Fibroblast of villous mesenchyme (primary cell): ENCODE measurements at regions not wholly inside any gene's neighbourhood (a gene's known extent, or its start where the extent isn't known, plus 50 kb on each side); places are given as distances from the start of the nearest gene placed in this dataset.

Source experiments
- DNase-seq: peaks from one replicate; pipeline ENCODE4 v3.0.0-alpha.2; 2010; ENCODE audit warnings: low read depth
- H3K4me3 ChIP-seq: 2 replicates; pipeline ENCODE4 v1.5.1; 2011; ENCODE audit warnings: low read depth, mild to moderate bottlenecking, low read length
- TF ChIP-seq, protein P1 (sequence below): IDR thresholded peaks from 2 replicates; pipeline ENCODE4 v1.5.1; 2012; ENCODE audit warnings: low read depth, mild to moderate bottlenecking, low read length; ENCODE audit not compliant: insufficient read depth

DNA sequence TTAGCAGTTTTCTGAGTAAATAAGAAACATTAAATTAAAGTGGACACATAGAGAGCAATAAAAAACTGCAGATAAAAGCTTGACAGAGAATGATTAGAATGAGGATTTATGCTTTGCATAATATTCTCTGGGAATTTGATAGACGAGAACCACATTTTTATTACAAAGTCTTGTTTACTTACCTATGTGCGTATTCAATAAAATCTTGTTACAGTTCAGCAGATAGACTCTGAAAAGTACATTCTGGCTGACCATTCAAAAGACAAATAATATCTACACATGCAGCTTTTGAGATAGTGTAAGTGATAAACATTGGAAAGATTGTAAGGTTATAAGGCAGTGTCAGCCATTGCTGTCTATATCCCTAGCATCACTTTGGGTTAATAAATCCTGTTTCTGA is 381.6 kb downstream of the NYAP2 start:
- no peak for DNase-seq
- TF ChIP-seq, protein P1, sequence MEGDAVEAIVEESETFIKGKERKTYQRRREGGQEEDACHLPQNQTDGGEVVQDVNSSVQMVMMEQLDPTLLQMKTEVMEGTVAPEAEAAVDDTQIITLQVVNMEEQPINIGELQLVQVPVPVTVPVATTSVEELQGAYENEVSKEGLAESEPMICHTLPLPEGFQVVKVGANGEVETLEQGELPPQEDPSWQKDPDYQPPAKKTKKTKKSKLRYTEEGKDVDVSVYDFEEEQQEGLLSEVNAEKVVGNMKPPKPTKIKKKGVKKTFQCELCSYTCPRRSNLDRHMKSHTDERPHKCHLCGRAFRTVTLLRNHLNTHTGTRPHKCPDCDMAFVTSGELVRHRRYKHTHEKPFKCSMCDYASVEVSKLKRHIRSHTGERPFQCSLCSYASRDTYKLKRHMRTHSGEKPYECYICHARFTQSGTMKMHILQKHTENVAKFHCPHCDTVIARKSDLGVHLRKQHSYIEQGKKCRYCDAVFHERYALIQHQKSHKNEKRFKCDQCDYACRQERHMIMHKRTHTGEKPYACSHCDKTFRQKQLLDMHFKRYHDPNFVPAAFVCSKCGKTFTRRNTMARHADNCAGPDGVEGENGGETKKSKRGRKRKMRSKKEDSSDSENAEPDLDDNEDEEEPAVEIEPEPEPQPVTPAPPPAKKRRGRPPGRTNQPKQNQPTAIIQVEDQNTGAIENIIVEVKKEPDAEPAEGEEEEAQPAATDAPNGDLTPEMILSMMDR, result no peak
- H3K4me3 ChIP-seq, result no peak overlapping the region

GRCh38 chr2:225779829-225780228 is 380.3 kb downstream of the NYAP2 start:
- H3K4me3 ChIP-seq, result no peak overlapping the region
- no peak for DNase-seq
- TF ChIP-seq, protein P1, result no peak

DNA sequence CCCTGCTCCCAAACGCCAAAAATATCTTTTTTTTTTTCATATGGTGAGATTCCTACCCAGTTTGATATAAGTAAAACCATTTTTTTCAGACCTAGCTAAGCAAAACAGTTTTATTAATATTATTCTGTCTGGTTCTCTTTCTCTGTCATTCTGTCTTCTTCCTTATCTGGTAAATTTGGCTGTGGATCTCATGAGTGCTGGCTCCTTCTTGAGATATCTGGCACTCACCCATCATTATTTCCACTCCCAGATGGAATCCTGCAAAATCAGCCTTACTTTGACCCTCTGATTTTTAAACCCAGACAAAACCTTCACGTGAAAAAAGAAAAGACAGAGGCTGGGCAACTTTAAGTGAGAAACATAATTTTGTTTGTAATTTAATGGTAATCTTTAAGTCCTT is 373.6 kb downstream of the NYAP2 start:
- no peak for DNase-seq
- TF ChIP-seq, protein P1, result no peak
- H3K4me3 ChIP-seq, result no peak overlapping the region

DNA sequence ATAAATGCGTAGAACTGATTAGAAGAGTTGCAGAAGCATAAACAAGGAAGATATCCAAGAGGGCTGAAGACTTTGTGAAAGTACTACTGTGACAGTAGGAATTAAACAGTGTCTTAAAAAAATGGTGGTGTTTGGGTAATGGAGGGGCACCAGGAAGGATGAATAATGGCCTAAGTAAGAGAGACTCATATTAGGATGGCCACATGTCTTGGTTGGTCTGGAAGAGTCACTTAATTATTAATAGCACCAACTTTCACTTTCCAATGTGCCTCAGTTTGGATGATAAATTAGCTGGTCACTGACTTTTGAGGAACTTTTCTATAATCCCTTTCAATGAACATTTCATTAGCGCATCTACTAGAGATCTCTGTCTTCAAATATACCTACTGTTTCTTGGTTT is 372.2 kb downstream of the NYAP2 start:
- TF ChIP-seq, protein P1, result no peak
- no peak for DNase-seq
- no peak overlapping the region for H3K4me3 ChIP-seq

- no peak overlapping the region for H3K4me3 ChIP-seq
- TF ChIP-seq, protein P1, result no peak
- DNase-seq, result no peak
Measured at GRCh38 chr2:225768741-225769140, 369.2 kb downstream of the NYAP2 start.

DNA sequence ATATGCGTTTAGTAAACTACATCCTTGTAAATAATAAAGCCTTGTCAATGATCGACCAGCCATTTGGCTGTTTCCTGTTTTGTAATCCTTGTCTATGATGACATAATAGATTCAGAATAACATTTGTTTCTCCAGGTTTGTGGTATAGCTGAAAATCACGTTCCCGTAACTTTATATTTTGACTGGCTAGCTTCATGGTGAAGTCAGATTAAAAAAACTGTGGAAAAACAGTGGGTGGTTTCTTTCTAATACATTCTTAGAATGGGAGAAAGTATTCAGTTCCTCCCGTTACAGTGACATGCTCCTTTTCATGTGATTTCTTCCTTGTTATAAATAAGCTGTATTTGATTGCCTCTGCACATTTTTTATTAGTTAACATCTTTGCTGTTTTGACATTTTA is 366.9 kb downstream of the NYAP2 start:
- no peak overlapping the region for H3K4me3 ChIP-seq
- DNase-seq, result no peak
- TF ChIP-seq, protein P1, result no peak

GRCh38 chr2:225765820-225766219 is 366.3 kb downstream of the NYAP2 start:
- DNase-seq, result no peak
- TF ChIP-seq, protein P1, result no peak
- no peak overlapping the region for H3K4me3 ChIP-seq
